ENCODE measurements at regions not wholly inside any gene's neighbourhood (a gene's known extent, or its start where the extent isn't known, plus 50 kb on each side); places are given as distances from the start of the nearest gene placed in this dataset.

DNA sequence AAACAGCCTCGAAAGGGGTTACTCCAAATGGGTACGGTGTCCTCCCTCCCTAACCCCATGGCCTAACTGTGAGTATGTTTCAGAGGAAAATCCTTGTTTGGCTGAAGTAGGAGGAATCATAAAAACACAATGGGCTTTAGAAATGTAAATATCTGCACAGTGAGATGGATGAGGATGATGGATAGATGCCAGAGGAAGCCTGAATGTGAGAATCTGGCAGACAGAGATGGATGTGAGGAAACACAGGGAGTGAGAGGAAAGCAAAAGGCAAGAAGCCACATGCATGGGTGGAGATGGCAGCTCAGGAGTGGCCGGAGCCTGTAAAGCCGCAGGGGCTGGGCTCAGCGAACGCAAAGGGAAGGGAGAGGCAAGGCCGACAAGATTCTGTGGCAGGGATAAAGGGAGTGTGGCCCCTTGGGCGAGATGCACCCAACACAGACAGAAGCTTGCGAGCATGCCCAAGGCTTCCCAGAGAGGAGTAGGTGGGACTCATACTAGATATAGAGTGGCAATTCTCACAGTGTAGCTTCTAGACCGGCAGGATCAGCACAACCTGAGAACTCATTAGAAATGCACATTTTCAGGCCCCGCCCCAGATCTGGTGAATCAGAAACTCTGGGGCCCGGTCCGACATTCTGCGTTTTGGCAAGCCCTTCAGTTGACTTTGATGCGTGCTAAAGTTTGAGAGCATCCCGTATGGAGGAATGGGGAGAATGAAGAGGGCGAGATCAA, 237.3 kb upstream of the CADM1 start:
- Histone ChIP-seq H3K4ac (ENCODE audit: low read length) (no peak overlapping the region), H3K27me3 (ENCODE audit: control insufficient read depth in 3 of 3, insufficient read depth in 3 of 3, low read depth in 1 of 3, low read length in 3 of 3) (peaks cover 0 to 28% (median 0%) of the 10 kb centered on the region in 3 experiments), H2AK5ac (ENCODE audit: low read depth, low read length) (no peak overlapping the region), H3K23ac (ENCODE audit: low read depth, low read length, poor library complexity) (no peak overlapping the region), H3K4me2 (ENCODE audit: insufficient read depth, low read length, poor library complexity, severe bottlenecking) (no peak overlapping the region), H3K79me1 (ENCODE audit: low read depth, low read length) (no peaks in the 10 kb centered on the region), H3K18ac (ENCODE audit: low read length) (no peak overlapping the region), H2AFZ (ENCODE audit: low read length) (no peak overlapping the region), H2BK15ac (ENCODE audit: low read length) (no peak overlapping the region), H4K8ac (ENCODE audit: low read depth, low read length) (no peak overlapping the region), H3K36me3 (replicated peaks in 1 of 2; ENCODE audit: control insufficient read depth in 2 of 2, insufficient read depth in 2 of 2, low read length in 2 of 2) (no peaks in the 10 kb centered on the region), H4K91ac (ENCODE audit: low read depth, low read length, poor library complexity) (no peak overlapping the region), H3K9ac (ENCODE audit: low read depth, low read length, poor library complexity) (no peak overlapping the region), H2BK5ac (ENCODE audit: low read length) (no peak overlapping the region), H3K4me1 (ENCODE audit: control insufficient read depth in 2 of 2, insufficient read depth in 1 of 2, low read depth in 1 of 2, low read length in 2 of 2) (peaks cover 0 to 8% of the 10 kb centered on the region in 2 donors), H2BK120ac (ENCODE audit: low read depth, low read length) (no peak overlapping the region), H3K9me3 (replicated peaks in 1 of 2; ENCODE audit: control insufficient read depth in 2 of 2, insufficient read depth in 1 of 2, low read depth in 1 of 2, low read length in 2 of 2) (no peaks in the 10 kb centered on the region), H3K4me3 (ENCODE audit: low read length in 2 of 2) (no peak overlapping the region), H3K14ac (ENCODE audit: low read length) (no peak overlapping the region), H3K27ac (replicated peaks; ENCODE audit: low read length) (no peak overlapping the region), H2BK12ac (ENCODE audit: low read length) (no peak overlapping the region)
- WGBS, 2 donors (ENCODE audit: extremely low coverage in 2 of 2, insufficient read length in 2 of 2, insufficient replicate concordance in 1 of 2), result no CpG with 5 or more reads among the region's 17 CpGs
- no peak for DNase-seq (ENCODE audit: low spot score)

DNA sequence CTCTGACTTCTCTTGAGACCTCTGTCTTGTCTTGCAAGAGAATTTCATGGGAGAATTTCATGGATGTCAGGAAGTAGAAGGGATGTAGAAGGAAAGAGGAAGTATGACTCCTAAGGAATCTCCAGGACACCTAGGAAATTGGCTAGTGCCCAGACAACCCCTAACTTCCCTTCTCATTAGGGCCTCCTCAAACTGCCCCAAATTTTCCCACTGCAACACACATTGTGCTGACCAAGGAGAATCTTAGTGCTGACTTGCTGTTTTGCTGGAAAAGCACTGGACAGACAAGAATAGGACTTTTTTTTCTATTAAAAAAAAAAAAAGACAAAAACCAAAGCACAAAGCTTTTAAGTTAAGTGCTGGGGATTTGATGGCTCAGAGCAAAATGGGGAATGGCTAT, 236.1 kb upstream of the CADM1 start:
- Histone ChIP-seq H3K4ac (ENCODE audit: low read length) (no peak overlapping the region), H3K9me3 (replicated peaks in 1 of 2; ENCODE audit: control insufficient read depth in 2 of 2, insufficient read depth in 1 of 2, low read depth in 1 of 2, low read length in 2 of 2) (no peaks in the 10 kb centered on the region), H3K27me3 (ENCODE audit: control insufficient read depth in 3 of 3, insufficient read depth in 3 of 3, low read depth in 1 of 3, low read length in 3 of 3) (peaks cover 0 to 25% (median 0%) of the 10 kb centered on the region in 3 experiments), H4K8ac (ENCODE audit: low read depth, low read length) (no peak overlapping the region), H3K4me1 (ENCODE audit: control insufficient read depth in 2 of 2, insufficient read depth in 1 of 2, low read depth in 1 of 2, low read length in 2 of 2) (peaks cover 0 to 5% of the 10 kb centered on the region in 2 donors), H3K4me3 (ENCODE audit: low read length in 2 of 2) (no peak overlapping the region), H3K4me2 (ENCODE audit: insufficient read depth, low read length, poor library complexity, severe bottlenecking) (no peak overlapping the region), H3K14ac (ENCODE audit: low read length) (no peak overlapping the region), H3K79me1 (ENCODE audit: low read depth, low read length) (no peaks in the 10 kb centered on the region), H2BK15ac (ENCODE audit: low read length) (no peak overlapping the region), H3K27ac (replicated peaks; ENCODE audit: low read length) (no peak overlapping the region), H2AFZ (ENCODE audit: low read length) (no peak overlapping the region), H4K91ac (ENCODE audit: low read depth, low read length, poor library complexity) (no peak overlapping the region), H3K36me3 (replicated peaks in 1 of 2; ENCODE audit: control insufficient read depth in 2 of 2, insufficient read depth in 2 of 2, low read length in 2 of 2) (no peaks in the 10 kb centered on the region), H2BK5ac (ENCODE audit: low read length) (no peak overlapping the region), H3K9ac (ENCODE audit: low read depth, low read length, poor library complexity) (no peak overlapping the region), H2BK120ac (ENCODE audit: low read depth, low read length) (no peak overlapping the region), H2BK12ac (ENCODE audit: low read length) (no peak overlapping the region), H3K18ac (ENCODE audit: low read length) (no peak overlapping the region), H3K23ac (ENCODE audit: low read depth, low read length, poor library complexity) (no peak overlapping the region), H2AK5ac (ENCODE audit: low read depth, low read length) (no peak overlapping the region)
- no peak for DNase-seq (ENCODE audit: low spot score)

DNA sequence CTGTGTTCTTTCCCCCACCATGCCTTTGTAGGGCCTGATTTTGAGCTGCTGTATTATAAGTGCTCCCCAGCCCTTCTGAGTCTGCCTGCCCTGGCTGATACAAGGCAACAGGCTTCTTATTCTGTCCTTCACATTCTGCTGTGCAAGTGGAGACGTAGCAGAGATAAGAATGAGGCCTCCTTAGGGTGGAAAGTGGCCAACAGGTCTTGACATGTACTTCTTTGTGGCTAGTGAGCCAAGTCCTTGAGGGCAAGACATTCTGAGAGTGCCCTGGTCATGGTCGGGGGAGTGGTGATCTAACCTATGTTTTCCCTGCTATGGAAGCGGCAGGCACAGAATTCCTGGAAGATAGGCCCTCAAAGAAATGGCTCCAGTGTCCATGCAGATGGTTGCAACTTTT, 235.7 kb upstream of the CADM1 start:
- Histone ChIP-seq H2BK120ac (ENCODE audit: low read depth, low read length) (no peak overlapping the region), H3K27me3 (ENCODE audit: control insufficient read depth in 3 of 3, insufficient read depth in 3 of 3, low read depth in 1 of 3, low read length in 3 of 3) (peaks cover 0 to 25% (median 0%) of the 10 kb centered on the region in 3 experiments), H3K9me3 (replicated peaks in 1 of 2; ENCODE audit: control insufficient read depth in 2 of 2, insufficient read depth in 1 of 2, low read depth in 1 of 2, low read length in 2 of 2) (no peaks in the 10 kb centered on the region), H3K79me1 (ENCODE audit: low read depth, low read length) (no peaks in the 10 kb centered on the region), H2AFZ (ENCODE audit: low read length) (no peak overlapping the region), H3K14ac (ENCODE audit: low read length) (no peak overlapping the region), H3K4me2 (ENCODE audit: insufficient read depth, low read length, poor library complexity, severe bottlenecking) (no peak overlapping the region), H2BK15ac (ENCODE audit: low read length) (no peak overlapping the region), H3K4ac (ENCODE audit: low read length) (no peak overlapping the region), H3K23ac (ENCODE audit: low read depth, low read length, poor library complexity) (no peak overlapping the region), H2AK5ac (ENCODE audit: low read depth, low read length) (no peak overlapping the region), H4K91ac (ENCODE audit: low read depth, low read length, poor library complexity) (no peak overlapping the region), H3K36me3 (replicated peaks in 1 of 2; ENCODE audit: control insufficient read depth in 2 of 2, insufficient read depth in 2 of 2, low read length in 2 of 2) (no peaks in the 10 kb centered on the region), H4K8ac (ENCODE audit: low read depth, low read length) (no peak overlapping the region), H3K4me3 (ENCODE audit: low read length in 2 of 2) (no peak overlapping the region), H2BK12ac (ENCODE audit: low read length) (no peak overlapping the region), H3K9ac (ENCODE audit: low read depth, low read length, poor library complexity) (no peak overlapping the region), H3K27ac (replicated peaks; ENCODE audit: low read length) (no peak overlapping the region), H2BK5ac (ENCODE audit: low read length) (no peak overlapping the region), H3K4me1 (ENCODE audit: control insufficient read depth in 2 of 2, insufficient read depth in 1 of 2, low read depth in 1 of 2, low read length in 2 of 2) (peaks cover 0 to 1% of the 10 kb centered on the region in 2 donors), H3K18ac (ENCODE audit: low read length) (no peak overlapping the region)
- WGBS, 2 donors (ENCODE audit: extremely low coverage in 2 of 2, insufficient read length in 2 of 2, insufficient replicate concordance in 1 of 2), result no CpG with 5 or more reads among the region's 3 CpGs
- DNase-seq (ENCODE audit: low spot score), result no peak

DNA sequence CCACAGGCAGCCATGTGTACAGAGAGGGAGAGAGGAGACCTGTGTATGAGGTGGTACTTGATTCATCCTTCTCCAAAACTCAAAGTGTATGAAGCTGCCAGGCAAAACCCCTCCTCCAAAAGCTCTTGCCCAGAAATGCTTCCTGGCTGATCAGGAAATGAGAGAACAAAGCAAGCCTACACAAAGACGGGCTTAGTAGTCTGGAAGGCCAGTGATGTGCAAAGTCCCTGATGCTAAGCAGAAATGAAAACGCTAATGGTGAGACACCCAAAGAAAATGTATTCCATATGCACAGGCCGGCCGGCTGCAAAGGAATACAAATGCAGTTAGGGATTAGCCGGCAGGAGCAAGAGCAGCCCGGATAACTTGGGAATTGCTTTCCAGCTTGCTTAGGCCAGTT, 234.9 kb upstream of the CADM1 start:
- H2AFZ ChIP-seq (ENCODE audit: low read length), result peak overlapping the region; percentile 19
- no peak overlapping the region for H4K91ac ChIP-seq (ENCODE audit: low read depth, low read length, poor library complexity)
- H2BK5ac ChIP-seq (ENCODE audit: low read length), result no peak overlapping the region
- H2BK15ac ChIP-seq (ENCODE audit: low read length), result no peak overlapping the region
- no peak overlapping the region for H3K23ac ChIP-seq (ENCODE audit: low read depth, low read length, poor library complexity)
- H3K4me2 ChIP-seq (ENCODE audit: insufficient read depth, low read length, poor library complexity, severe bottlenecking), result no peak overlapping the region
- H3K4me1 ChIP-seq (ENCODE audit: control insufficient read depth in 2 of 2, insufficient read depth in 1 of 2, low read depth in 1 of 2, low read length in 2 of 2), result peaks cover 0 to 1% of the 10 kb centered on the region in 2 donors
- peak; percentile 12 for DNase-seq (ENCODE audit: low spot score)
- H3K4me3 ChIP-seq (ENCODE audit: low read length in 2 of 2), result no peak overlapping the region
- H2BK120ac ChIP-seq (ENCODE audit: low read depth, low read length), result no peak overlapping the region
- H2AK5ac ChIP-seq (ENCODE audit: low read depth, low read length), result no peak overlapping the region
- H3K9me3 ChIP-seq (replicated peaks in 1 of 2; ENCODE audit: control insufficient read depth in 2 of 2, insufficient read depth in 1 of 2, low read depth in 1 of 2, low read length in 2 of 2), result no peaks in the 10 kb centered on the region
- H3K27ac ChIP-seq (replicated peaks; ENCODE audit: low read length), result no peak overlapping the region
- H4K8ac ChIP-seq (ENCODE audit: low read depth, low read length), result no peak overlapping the region
- no CpG with 5 or more reads among the region's 6 CpGs for WGBS, 2 donors (ENCODE audit: extremely low coverage in 2 of 2, insufficient read length in 2 of 2, insufficient replicate concordance in 1 of 2)
- no peaks in the 10 kb centered on the region for H3K79me1 ChIP-seq (ENCODE audit: low read depth, low read length)
- H2BK12ac ChIP-seq (ENCODE audit: low read length), result no peak overlapping the region
- H3K4ac ChIP-seq (ENCODE audit: low read length), result no peak overlapping the region
- peaks cover 0 to 26% (median 0%) of the 10 kb centered on the region in 3 experiments for H3K27me3 ChIP-seq (ENCODE audit: control insufficient read depth in 3 of 3, insufficient read depth in 3 of 3, low read depth in 1 of 3, low read length in 3 of 3)
- H3K14ac ChIP-seq (ENCODE audit: low read length), result no peak overlapping the region
- H3K36me3 ChIP-seq (replicated peaks in 1 of 2; ENCODE audit: control insufficient read depth in 2 of 2, insufficient read depth in 2 of 2, low read length in 2 of 2), result no peaks in the 10 kb centered on the region
- no peak overlapping the region for H3K18ac ChIP-seq (ENCODE audit: low read length)
- H3K9ac ChIP-seq (ENCODE audit: low read depth, low read length, poor library complexity), result no peak overlapping the region

Measured in neuronal stem cell (in vitro differentiated cells).